CD4-positive, alpha-beta T cell treated with Interleukin-15 for 4 hours (primary cell): ENCODE measurements at regions not wholly inside any gene's neighbourhood (a gene's known extent, or its start where the extent isn't known, plus 50 kb on each side); places are given as distances from the start of the nearest gene placed in this dataset.

ENCODE experiments used
- DNase-seq: peaks from one replicate; pipeline ENCODE4 v3.0.0-alpha.2; 2020; ENCODE audit warnings: low spot score

DNA sequence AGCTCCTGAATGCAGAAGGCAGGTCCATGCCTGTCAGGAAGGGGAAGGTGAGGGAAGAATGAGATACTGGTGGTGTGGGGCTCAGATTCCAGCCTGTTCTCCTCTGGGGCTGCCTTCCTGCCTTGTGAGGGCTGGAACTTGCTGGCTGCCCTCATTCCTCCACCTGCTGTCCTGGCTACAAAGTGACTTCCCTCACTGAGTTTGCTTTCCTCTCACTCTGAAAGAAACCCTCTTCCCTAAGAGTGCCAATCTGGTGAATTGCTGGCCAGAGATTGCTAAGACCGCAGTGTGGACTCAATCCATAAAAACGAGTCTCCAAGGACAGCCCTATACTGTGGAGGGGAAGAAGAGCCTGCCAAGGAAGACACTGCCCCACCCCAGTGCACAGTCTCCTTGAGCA, 664.4 kb upstream of the HS6ST1 start:
- DNase-seq = no peak

GRCh38 chr2:128984081-128984480, 665.4 kb upstream of the HS6ST1 start:
- DNase-seq = no peak

GRCh38 chr2:128984855-128985254, 666.2 kb upstream of the HS6ST1 start:
- no peak for DNase-seq

- no peak for DNase-seq
Measured at GRCh38 chr2:128986026-128986715, 667.5 kb upstream of the HS6ST1 start.

GRCh38 chr2:128986867-128987268, 668.2 kb upstream of the HS6ST1 start:
- no peak for DNase-seq

DNA sequence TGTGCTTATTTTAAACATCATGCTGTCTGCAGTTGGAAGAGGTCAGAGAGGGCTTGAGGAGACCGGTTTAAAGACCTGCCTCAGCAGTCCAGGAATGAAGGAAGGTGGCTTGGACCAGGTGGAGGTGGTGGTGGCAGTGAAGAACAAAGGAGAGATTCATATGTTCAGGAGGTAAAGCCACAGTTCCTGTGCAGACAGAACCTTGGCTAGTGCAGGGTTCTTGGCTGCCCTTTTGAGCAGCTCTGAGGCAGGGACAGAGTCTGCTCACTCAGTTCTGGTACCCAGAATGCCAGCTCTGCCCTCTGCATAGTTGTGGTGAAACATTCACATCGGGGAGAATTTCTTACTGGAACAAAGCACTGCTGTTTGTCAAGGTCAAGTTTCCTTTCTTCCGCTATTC, 669.7 kb upstream of the HS6ST1 start:
- no peak for DNase-seq

DNA sequence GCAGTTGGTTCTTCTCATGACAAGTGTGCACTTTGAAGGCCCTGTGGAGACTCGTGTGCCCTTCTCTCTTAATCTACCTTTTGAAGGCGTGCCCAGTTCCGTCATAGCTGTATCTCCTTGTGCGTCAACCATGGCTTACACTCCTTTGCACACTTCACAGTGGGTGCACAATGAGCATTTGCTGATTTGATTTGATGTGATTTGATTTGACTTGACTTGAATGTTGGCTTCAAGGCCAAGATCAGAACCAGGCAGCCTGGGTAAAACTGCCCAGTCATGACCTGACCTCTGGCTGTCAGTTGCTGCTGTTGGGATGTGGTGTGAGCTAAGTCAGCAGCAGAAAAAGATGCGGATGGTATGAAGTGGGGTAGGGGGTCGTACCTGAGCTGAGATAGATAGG, 670.3 kb upstream of the HS6ST1 start:
- no peak for DNase-seq

DNA sequence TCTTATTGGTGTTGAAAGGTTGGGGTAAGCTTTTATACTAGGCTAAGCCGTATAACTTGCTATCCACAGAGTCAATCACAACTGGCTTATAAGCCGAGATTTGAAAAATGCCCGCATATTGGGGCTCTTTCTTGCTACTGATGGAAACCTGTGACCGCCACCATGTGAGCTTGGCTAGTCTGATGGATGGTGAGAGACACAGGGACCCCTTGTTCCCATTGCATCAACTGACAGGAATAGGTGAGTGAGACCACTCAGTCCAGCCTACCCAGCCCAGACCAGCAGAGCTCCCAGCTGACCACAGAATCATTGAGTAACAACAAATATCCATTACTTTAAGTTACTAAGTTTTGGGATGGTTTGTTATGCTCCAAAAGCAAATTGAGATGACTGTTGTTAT, 676.4 kb upstream of the HS6ST1 start:
- DNase-seq = no peak

GRCh38 chr2:128996078-128996477, 677.4 kb upstream of the HS6ST1 start:
- DNase-seq = no peak

- DNase-seq = no peak
Measured at GRCh38 chr2:128997166-128997866, 678.6 kb upstream of the HS6ST1 start.

- DNase-seq = no peak
Measured at GRCh38 chr2:129001926-129002325, 683.3 kb upstream of the HS6ST1 start.

- DNase-seq = no peak
Measured at GRCh38 chr2:129002751-129003150, 684.1 kb upstream of the HS6ST1 start.

- DNase-seq = no peak
Measured at GRCh38 chr2:129004485-129004884, 685.8 kb upstream of the HS6ST1 start.

DNA sequence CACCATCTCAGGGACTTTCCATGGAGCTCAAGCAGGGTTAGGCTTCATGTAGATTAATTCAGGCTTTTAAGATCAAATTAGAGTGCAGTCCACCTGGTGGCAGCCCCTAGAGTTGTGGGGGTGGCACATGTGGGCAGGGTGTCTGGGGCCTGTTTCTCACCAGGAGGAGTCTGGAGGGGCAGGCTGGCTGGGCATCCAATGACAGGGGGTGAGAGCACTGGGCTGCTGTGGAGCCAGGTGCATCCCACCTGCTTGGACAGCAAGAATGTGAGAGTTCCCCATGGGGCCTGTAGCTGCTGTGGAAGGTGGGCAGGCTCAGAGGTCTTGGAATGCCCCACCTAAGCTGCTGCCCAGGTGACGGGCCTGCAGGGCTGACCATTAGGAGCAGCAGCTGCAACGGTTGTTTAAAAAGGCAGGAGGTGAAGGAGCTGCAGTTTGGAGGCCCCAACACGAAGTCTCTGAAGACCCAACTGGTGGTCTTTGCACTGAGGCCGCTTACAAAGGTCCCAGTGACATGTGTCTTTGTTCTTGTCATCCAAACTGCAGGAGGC, 686.3 kb upstream of the HS6ST1 start:
- DNase-seq = no peak

DNA sequence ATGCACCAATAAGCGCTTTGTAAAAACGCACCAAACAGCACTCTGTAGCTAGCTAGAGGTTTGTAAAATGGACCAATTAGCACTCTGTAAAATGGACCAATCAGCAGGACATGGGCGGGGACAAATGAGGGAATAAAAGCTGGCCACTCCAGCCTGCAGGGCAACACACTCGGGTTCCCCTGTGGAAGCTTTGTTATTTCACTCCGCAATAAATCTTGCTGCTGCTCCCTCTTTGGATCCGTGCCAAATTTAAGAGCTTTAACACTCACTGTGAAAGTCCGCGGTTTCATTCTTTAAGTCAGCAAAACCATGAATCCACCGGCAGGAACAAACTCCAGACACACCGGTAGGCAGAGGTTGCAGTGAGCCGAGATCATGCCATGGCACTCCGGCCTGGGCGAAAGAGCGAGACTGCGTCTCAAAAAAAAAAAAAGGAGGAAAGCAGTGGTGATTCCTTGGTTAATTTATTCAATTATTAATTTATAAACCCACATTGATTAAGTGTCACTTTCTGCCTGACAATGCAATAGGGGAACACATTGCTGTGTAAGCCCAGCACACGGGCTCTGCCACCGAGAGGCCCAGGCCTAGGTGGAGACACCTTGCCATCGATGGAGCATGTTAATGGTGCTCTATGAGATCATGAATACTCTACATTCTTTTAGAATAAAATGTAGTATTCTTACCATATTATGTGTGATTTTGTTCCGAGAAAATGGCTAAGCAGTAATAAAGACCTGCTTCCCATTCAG, 687.6 kb upstream of the HS6ST1 start:
- DNase-seq = no peak

DNA sequence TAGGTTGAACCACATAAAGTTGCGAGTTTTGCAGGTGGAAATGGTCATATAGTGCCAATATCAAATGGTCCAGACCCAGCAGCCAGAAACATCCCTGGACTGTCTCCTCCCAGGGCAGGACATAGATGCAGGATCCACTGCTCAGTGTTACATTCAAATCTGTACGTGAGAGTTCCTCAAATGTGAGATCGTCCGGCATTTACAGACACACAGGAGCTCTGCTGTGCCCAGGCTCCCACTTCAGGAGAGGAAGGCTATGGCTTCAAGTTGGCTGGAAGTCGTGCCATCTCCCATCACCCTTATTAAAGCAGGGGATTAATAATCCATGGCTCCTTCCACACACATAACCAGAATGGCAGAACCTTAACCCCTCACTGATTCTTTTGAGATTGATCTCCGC, 688.2 kb upstream of the HS6ST1 start:
- DNase-seq = no peak

GRCh38 chr2:129008055-129008880, 689.6 kb upstream of the HS6ST1 start:
- DNase-seq = no peak

DNA sequence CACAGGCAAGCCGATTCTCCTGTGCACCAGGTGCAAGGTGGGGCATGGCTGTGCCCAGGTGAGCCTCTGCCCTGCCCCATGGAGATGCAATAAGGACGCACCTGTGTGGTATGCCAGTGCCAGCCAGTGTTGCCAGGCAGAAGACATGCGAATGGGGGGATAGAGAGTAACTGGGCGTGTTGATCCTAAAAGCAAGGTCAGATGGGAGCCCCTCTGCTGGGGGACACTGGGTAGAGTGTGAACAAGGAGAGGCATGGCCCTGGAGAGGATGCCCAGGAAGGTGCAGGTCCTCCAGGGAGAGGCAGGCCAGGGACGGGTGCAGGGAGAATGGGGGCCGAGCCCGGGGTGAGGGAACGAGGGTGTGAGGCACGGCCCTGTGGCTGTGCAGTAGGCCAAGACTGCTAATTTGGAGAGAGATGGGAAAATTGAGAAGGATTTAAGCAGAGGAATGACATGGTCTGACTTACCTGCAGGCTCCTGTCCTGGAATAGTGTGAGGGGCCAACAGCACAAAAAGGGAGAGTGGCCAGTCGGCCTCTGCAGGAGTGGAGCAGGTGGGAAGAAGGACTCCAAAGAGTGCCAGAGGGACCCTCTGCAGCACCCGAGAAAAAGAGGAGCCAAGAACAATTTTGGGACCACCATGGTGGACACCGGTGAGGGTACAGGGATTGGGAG, 690.4 kb upstream of the HS6ST1 start:
- no peak for DNase-seq

GRCh38 chr2:129009555-129010146, 691.0 kb upstream of the HS6ST1 start:
- no peak for DNase-seq

GRCh38 chr2:129010262-129010661, 691.6 kb upstream of the HS6ST1 start:
- DNase-seq = no peak

GRCh38 chr2:129011466-129012061, 692.9 kb upstream of the HS6ST1 start:
- DNase-seq = no peak
